ENCODE measurements at regions not wholly inside any gene's neighbourhood (a gene's known extent, or its start where the extent isn't known, plus 50 kb on each side); places are given as distances from the start of the nearest gene placed in this dataset.

GRCh38 chr12:77122236-77122635, 56.9 kb upstream of the E2F7 start:
- DNase-seq (ENCODE audit: low read depth): peak; percentile 90

GRCh38 chr12:77120156-77121085, 55.1 kb upstream of the E2F7 start:
- DNase-seq (ENCODE audit: low read depth): peak; percentile 74

GRCh38 chr12:77118696-77119095, 53.3 kb upstream of the E2F7 start:
- no peak for DNase-seq (ENCODE audit: low read depth)

GRCh38 chr12:77116277-77116676, 50.9 kb upstream of the E2F7 start:
- DNase-seq (ENCODE audit: low read depth): no peak

GRCh38 chr12:77115471-77115870, 50.1 kb upstream of the E2F7 start:
- DNase-seq (ENCODE audit: low read depth): no peak
